IPS-NIHi7 (cell line): ENCODE measurements at regions not wholly inside any gene's neighbourhood (a gene's known extent, or its start where the extent isn't known, plus 50 kb on each side); places are given as distances from the start of the nearest gene placed in this dataset.
"Not testable (repeated sequence)": the region's sequence is repeated elsewhere in the genome, so short reads cannot be mapped to it uniquely, and the experiment has no call there.

Experiments used
- DNase-seq: peaks from one replicate; pipeline ENCODE4 v3.0.0; 2012; ENCODE audit warnings: mixed read lengths; ENCODE audit errors: extremely low spot score

- not testable (repeated sequence) for DNase-seq
Observed at GRCh38 chr15:20237256-20238020, 304.2 kb downstream of the GOLGA6L6 start.

- not testable (repeated sequence) for DNase-seq
Observed at GRCh38 chr15:20235728-20236127, 305.9 kb downstream of the GOLGA6L6 start.

DNA sequence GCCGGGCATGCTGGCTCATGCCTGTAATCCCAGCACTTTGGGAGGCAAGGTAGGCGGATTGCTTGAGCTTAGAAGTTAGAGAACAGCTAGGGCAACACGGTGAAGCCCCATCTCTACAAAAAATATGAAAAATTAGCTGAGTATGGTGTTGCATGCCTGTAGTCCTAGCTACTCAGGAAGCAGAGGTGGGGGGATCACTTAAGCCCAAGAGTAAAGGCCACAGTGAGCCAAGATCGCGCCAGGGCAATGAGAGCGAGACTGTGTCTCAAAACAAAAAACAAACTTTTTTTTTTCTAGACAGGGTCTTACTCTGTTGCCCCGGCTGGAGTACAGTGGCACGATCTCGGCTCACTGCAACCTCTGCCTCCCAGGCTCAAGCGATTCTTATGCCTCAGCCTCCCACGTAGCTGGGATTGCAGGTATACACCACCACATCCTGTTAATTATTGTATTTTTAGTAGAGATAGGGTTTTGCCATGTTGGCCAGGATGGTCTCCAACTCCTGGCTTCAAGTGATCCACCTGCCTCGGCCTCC lies 307.5 kb downstream of the GOLGA6L6 start:
- not testable (repeated sequence) for DNase-seq

- DNase-seq = not testable (repeated sequence)
Observed at GRCh38 chr15:20232457-20232856, 309.1 kb downstream of the GOLGA6L6 start.

GRCh38 chr15:20230656-20231055 lies 310.9 kb downstream of the GOLGA6L6 start:
- not testable (repeated sequence) for DNase-seq

DNA sequence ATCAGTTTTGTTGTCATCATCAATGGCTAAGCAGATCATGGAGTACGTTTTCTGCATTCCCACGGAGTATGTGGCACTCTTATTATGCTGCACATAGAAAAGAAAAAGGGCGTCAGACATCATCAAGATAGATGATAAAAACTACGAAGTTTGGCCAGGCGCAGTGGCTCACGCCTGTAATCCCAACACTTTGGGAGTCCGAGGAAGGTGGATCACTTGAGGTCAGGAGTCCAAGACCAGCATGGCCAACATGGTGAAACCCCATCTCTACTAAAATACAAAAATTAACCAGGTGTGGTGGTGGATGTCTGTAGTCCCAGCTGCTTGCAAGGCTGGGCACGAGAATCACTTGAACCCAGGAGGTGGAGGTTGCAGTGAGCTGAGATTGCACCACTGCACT lies 312.8 kb downstream of the GOLGA6L6 start:
- not testable (repeated sequence) for DNase-seq

GRCh38 chr15:20227119-20227853 lies 314.3 kb downstream of the GOLGA6L6 start:
- DNase-seq = not testable (repeated sequence)

DNA sequence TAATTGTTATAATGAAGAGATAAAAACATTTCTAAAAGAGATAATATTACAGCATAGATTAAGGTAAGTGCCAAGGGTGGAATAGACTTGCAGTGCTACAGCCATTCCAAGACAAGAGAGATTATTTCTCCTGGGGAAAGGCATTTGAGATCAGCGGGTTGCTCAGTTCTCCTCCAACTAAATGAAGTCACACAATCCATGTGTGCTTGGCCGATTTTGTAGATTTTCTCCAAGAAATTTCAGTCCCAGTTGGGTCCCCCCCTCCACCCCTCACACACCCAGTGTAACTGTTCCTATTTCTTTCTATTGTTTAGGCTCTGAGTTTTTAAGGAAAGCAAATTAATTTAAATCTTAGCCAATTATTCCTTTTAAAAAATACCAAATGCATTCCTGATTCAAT lies 315.1 kb downstream of the GOLGA6L6 start:
- DNase-seq = not testable (repeated sequence)

GRCh38 chr15:20221063-20221462 lies 320.5 kb downstream of the GOLGA6L6 start:
- not testable (repeated sequence) for DNase-seq

DNA sequence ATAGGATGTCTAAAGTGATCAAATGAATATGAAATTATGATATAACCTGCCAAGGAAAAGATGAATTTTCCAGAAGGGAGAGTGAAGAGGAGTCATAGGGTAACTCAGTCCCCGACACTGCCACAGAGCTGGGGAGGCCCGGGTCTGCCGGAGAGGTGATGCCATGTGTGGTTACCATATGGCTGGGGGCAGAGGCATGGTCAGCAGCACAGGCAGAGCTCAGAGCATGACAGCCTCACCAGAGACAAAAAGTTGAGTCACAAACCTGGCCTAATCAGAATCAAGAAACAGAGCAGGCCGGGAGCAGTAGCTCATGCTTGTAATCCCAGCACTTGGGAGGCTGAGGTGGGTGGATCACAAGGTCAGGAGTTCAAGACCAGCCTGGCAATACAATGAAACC lies 322.4 kb downstream of the GOLGA6L6 start:
- DNase-seq = not testable (repeated sequence)

GRCh38 chr15:20215700-20216099 lies 325.9 kb downstream of the GOLGA6L6 start:
- not testable (repeated sequence) for DNase-seq

GRCh38 chr15:20214101-20214500 lies 327.5 kb downstream of the GOLGA6L6 start:
- not testable (repeated sequence) for DNase-seq

GRCh38 chr15:20211508-20211907 lies 330.1 kb downstream of the GOLGA6L6 start:
- DNase-seq = not testable (repeated sequence)

DNA sequence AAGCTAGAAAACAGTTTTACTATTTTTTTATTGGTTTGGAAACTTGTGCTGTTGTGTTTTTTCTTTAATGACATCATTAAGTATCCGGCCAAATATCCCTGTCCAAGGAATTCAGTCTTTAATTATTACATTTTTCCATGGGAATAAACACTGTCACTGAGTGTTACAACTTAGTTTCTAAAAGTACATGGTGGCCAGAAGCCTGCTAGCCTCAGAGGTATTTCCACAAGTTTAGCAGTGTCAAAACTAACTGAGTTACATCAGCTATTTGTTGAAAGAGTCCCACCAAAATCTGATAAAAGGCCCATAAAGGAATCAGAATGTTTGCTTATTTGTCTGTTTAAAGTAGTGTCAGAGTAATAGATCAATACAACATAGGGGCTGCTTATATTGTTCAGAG lies 331.6 kb downstream of the GOLGA6L6 start:
- DNase-seq = not testable (repeated sequence)

- not testable (repeated sequence) for DNase-seq
Observed at GRCh38 chr15:20207607-20208006, 334.0 kb downstream of the GOLGA6L6 start.

- not testable (repeated sequence) for DNase-seq
Observed at GRCh38 chr15:20207198-20207597, 334.4 kb downstream of the GOLGA6L6 start.

GRCh38 chr15:20204177-20204866 lies 337.3 kb downstream of the GOLGA6L6 start:
- DNase-seq = not testable (repeated sequence)

DNA sequence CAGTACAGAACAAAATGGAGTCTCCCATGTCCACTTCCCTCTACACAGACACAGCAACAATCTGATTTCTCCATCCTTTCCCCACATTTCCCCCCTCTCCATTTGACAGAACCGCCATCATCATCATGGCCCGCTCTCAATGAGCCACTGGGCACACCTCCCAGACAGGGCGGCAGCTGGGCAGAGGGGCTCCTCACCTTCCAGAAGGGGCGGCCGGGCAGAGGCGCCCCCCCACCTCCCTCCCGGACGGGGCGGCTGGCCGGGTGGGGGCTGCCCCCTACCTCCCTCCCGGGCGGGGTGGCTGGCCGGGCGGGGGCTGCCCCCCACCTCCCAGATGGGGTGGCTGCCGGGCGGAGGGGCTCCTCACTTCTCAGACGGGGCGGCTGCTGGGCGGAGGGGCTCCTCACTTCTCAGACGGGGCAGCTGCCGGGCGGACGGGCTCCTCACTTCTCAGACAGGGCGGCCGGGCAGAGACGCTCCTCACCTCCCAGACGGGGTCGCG lies 337.9 kb downstream of the GOLGA6L6 start:
- DNase-seq = not testable (repeated sequence)

DNA sequence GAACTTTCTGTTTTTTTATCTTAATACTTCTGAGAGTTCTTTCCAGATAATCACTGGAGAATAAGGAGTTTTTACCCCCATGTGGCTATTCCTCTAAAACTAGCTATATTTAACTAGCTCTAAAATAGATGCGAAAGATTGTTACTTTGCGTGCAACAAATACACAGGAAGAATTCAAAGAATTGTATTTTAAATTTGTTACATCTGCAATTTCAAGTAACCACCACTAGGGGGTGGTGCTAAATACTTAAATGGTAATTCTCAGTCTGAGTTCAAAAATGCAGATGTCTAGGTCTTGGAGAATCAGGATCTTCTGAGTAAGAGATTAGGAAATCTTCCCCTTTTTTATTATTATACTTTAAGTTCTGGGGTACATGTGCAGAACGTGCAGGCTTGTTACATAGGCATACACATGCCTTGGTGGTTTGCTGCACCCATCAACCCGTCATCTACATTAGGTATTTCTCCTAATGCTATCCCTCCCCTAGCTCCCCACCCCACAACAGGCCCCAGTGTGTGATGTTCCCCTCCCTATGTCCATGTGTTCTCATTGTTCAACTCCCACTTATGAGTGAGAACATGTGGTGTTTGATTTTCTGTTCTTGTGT lies 346.9 kb downstream of the GOLGA6L6 start:
- DNase-seq = not testable (repeated sequence)

GRCh38 chr15:20192982-20193929 lies 348.3 kb downstream of the GOLGA6L6 start:
- not testable (repeated sequence) for DNase-seq
